ENCODE measurements at regions not wholly inside any gene's neighbourhood (a gene's known extent, or its start where the extent isn't known, plus 50 kb on each side); places are given as distances from the start of the nearest gene placed in this dataset.

- H3K27me3 ChIP-seq (ENCODE audit: control insufficient read depth in 4 of 4, insufficient read depth in 4 of 4, low read length in 3 of 4) = no peaks in the 10 kb centered on the region
- WGBS = 67% methylated on average over 2 of the region's 2 CpGs
- H3K4me1 ChIP-seq (ENCODE audit: control insufficient read depth in 4 of 4, insufficient read depth in 4 of 4, low read length in 3 of 4) = no peaks in the 10 kb centered on the region
- peak; percentile 67 for DNase-seq (ENCODE audit: low spot score)
- no peak overlapping the region for H3K4me3 ChIP-seq (ENCODE audit: low read depth in 1 of 3, low read length in 3 of 3)
- H3K9me3 ChIP-seq (ENCODE audit: control insufficient read depth in 4 of 4, low read length in 3 of 4) = no peaks in the 10 kb centered on the region
- H3K27ac ChIP-seq (ENCODE audit: low read depth in 1 of 2, low read length in 2 of 2) = no peak overlapping the region
- no peaks in the 10 kb centered on the region for H3K36me3 ChIP-seq (ENCODE audit: control insufficient read depth in 4 of 4, insufficient read depth in 3 of 4, low read depth in 1 of 4, low read length in 3 of 4)
- TF ChIP-seq RXRA (IDR thresholded peaks at IDR 0.05) (no peak), MAX (IDR thresholded peaks at IDR 0.05) (no peak), YY1 (IDR thresholded peaks at IDR 0.05) (no peak), GABPA (IDR thresholded peaks at IDR 0.05 in 1 of 2, conservative IDR thresholded peaks at IDR 0.05 in 1 of 2) (no peak), FOXA2 (IDR thresholded peaks at IDR 0.05) (peak; percentile 34)
- no peak overlapping the region for H3K9ac ChIP-seq (ENCODE audit: low read depth in 1 of 2, low read length in 2 of 2)
Observed at GRCh38 chr1:95640746-95641145, 406.7 kb downstream of the RWDD3 start.

- Histone ChIP-seq H3K27me3 (ENCODE audit: control insufficient read depth in 4 of 4, insufficient read depth in 4 of 4, low read length in 3 of 4) (no peaks in the 10 kb centered on the region), H3K9me3 (ENCODE audit: control insufficient read depth in 4 of 4, low read length in 3 of 4) (no peaks in the 10 kb centered on the region), H3K4me1 (ENCODE audit: control insufficient read depth in 4 of 4, insufficient read depth in 4 of 4, low read length in 3 of 4) (no peaks in the 10 kb centered on the region), H3K4me3 (ENCODE audit: low read depth in 1 of 3, low read length in 3 of 3) (no peak overlapping the region), H3K9ac (ENCODE audit: low read depth in 1 of 2, low read length in 2 of 2) (no peak overlapping the region), H3K27ac (ENCODE audit: low read depth in 1 of 2, low read length in 2 of 2) (no peak overlapping the region), H3K36me3 (ENCODE audit: control insufficient read depth in 4 of 4, insufficient read depth in 3 of 4, low read depth in 1 of 4, low read length in 3 of 4) (no peaks in the 10 kb centered on the region)
- no peak for TF ChIP-seq MAX (IDR thresholded peaks at IDR 0.05)
- TF ChIP-seq YY1 (IDR thresholded peaks at IDR 0.05) = peak; percentile 49
- TF ChIP-seq EGR1 (IDR thresholded peaks at IDR 0.05; ENCODE audit: low read depth in 2 of 2) = no peak
- TF ChIP-seq ZBTB33 (IDR thresholded peaks at IDR 0.05) = peak; percentile 25
- no peak for TF ChIP-seq REST (IDR thresholded peaks at IDR 0.05)
- TF ChIP-seq NR2F2 (IDR thresholded peaks at IDR 0.05) = no peak
- no peak for TF ChIP-seq TAF1 (conservative IDR thresholded peaks at IDR 0.05)
- TF ChIP-seq FOXA1 (IDR thresholded peaks at IDR 0.05) = peak; percentile 65
- TF ChIP-seq SP1 (IDR thresholded peaks at IDR 0.05) = no peak
- no peak for TF ChIP-seq ATF3 (IDR thresholded peaks at IDR 0.05)
- TF ChIP-seq HNF4G (IDR thresholded peaks at IDR 0.05) = no peak
- no peak for TF ChIP-seq RAD21 (IDR thresholded peaks at IDR 0.05)
- TF ChIP-seq HNF4A (conservative IDR thresholded peaks at IDR 0.05) = peak; percentile 49 to 78
- TF ChIP-seq RXRA (IDR thresholded peaks at IDR 0.05) = peak; percentile 9 to 74
- no peak for TF ChIP-seq GABPA (IDR thresholded peaks at IDR 0.05 in 1 of 2, conservative IDR thresholded peaks at IDR 0.05 in 1 of 2)
- peak in 1 of 2 donors; percentile 17 for TF ChIP-seq JUND (IDR thresholded peaks at IDR 0.05)
- no peak for TF ChIP-seq CTCF (IDR thresholded peaks at IDR 0.05; ENCODE audit: low read depth, low read length, missing input control)
- TF ChIP-seq FOXA2 (IDR thresholded peaks at IDR 0.05) = peak; percentile 52
- DNase-seq (ENCODE audit: low spot score) = no peak
- 21% methylated on average over 2 of the region's 2 CpGs for WGBS
Observed at GRCh38 chr1:95641386-95641785, 407.4 kb downstream of the RWDD3 start.

Measured in liver (tissue), 8 donors.